WTC11 (cell line): ENCODE measurements at regions not wholly inside any gene's neighbourhood (a gene's known extent, or its start where the extent isn't known, plus 50 kb on each side); places are given as distances from the start of the nearest gene placed in this dataset.

Experiments used
- ATAC-seq: fragments of 200-7000 bp; cut with Tn5 transposase; 2 replicates; pipeline ENCODE4 v1.10.0; 2021; ENCODE audit warnings: mild to moderate bottlenecking, moderate library complexity
- CTCF ChIA-PET: fragments of 300-600 bp; sonication (Branson Sonifier 250); formaldehyde crosslinking; loops from one replicate; lab custom pipeline; 2021; ENCODE audit warnings: antibody characterized with exemption; lab: Charles Lee
- POLR2A ChIA-PET: fragments of 350-600 bp; sonication (Branson Sonifier 250); formaldehyde crosslinking; loops from one replicate; lab custom pipeline; 2021; ENCODE audit warnings: antibody characterized with exemption; lab: Charles Lee
- DNase-seq: peaks from one replicate; pipeline ENCODE4 v3.0.0; 2021; ENCODE audit warnings: low spot score
- H3K27ac Mint-ChIP-seq: 2 replicates; pipeline ENCODE4 v1.8.0; 2021; ENCODE audit warnings: mixed read lengths
- H3K27me3 Mint-ChIP-seq: 2 replicates; pipeline ENCODE4 v1.8.0; 2021; ENCODE audit warnings: low read depth, mild to moderate bottlenecking, moderate library complexity, mixed read lengths
- H3K36me3 Mint-ChIP-seq: 2 replicates; pipeline ENCODE4 v1.8.0; 2021; ENCODE audit warnings: mixed read lengths
- H3K4me1 Mint-ChIP-seq: 2 replicates; pipeline ENCODE4 v1.8.0; 2022; ENCODE audit warnings: mixed read lengths
- H3K4me3 Mint-ChIP-seq: 2 replicates; pipeline ENCODE4 v1.8.0; 2021; ENCODE audit warnings: mild to moderate bottlenecking, moderate library complexity, mixed read lengths
- H3K9me3 Mint-ChIP-seq: 2 replicates; pipeline ENCODE4 v1.8.0; 2021; ENCODE audit warnings: mixed read lengths
- ATF3 ChIP-seq: sonication (generic); formaldehyde crosslinking; conservative IDR thresholded peaks from 2 replicates; pipeline ENCODE4 v1.8.1; 2022; ENCODE audit warnings: mild to moderate bottlenecking, missing genetic modification reagents
- ATF6 ChIP-seq: sonication (generic); formaldehyde crosslinking; IDR thresholded peaks from 2 replicates; pipeline ENCODE4 v1.8.1; 2023; ENCODE audit warnings: mild to moderate bottlenecking, missing genetic modification reagents
- CTCF ChIP-seq: fragments of 200-600 bp; IDR thresholded peaks from 2 replicates; pipeline ENCODE4 v1.8.0; 2022; ENCODE audit warnings: antibody characterized with exemption
- E2F1 ChIP-seq: sonication (generic); formaldehyde crosslinking; IDR thresholded peaks from 2 replicates; pipeline ENCODE4 v1.8.0; 2022; ENCODE audit warnings: mild to moderate bottlenecking, missing genetic modification reagents
- ERG ChIP-seq: fragments of 250-450 bp; sonication (Bioruptor Pico); IDR thresholded peaks from 2 replicates; pipeline ENCODE4 v1.8.0; 2021; ENCODE audit warnings: mild to moderate bottlenecking
- FOXP1 ChIP-seq: sonication (generic); formaldehyde crosslinking; IDR thresholded peaks from 2 replicates; pipeline ENCODE4 v1.8.0; 2022; ENCODE audit warnings: missing genetic modification reagents, mild to moderate bottlenecking, moderate library complexity, borderline replicate concordance
- GRHL2 ChIP-seq: fragments of 250-450 bp; sonication (Bioruptor Pico); IDR thresholded peaks from 2 replicates; pipeline ENCODE4 v1.8.0; 2022; ENCODE audit warnings: mild to moderate bottlenecking, moderate library complexity; ENCODE audit not compliant: insufficient replicate concordance, severe bottlenecking
- IRF2 ChIP-seq: sonication (generic); formaldehyde crosslinking; IDR thresholded peaks from 2 replicates; pipeline ENCODE4 v1.8.0; 2022; ENCODE audit warnings: low read depth, missing genetic modification reagents, borderline replicate concordance
- JUN ChIP-seq: sonication (generic); formaldehyde crosslinking; IDR thresholded peaks from 2 replicates; pipeline ENCODE4 v1.8.0; 2023; ENCODE audit warnings: mild to moderate bottlenecking, missing genetic modification reagents
- MLX ChIP-seq: sonication (generic); formaldehyde crosslinking; IDR thresholded peaks from 2 replicates; pipeline ENCODE4 v1.8.1; 2023; ENCODE audit warnings: mild to moderate bottlenecking, missing genetic modification reagents, moderate library complexity
- NFE2L1 ChIP-seq: sonication (generic); formaldehyde crosslinking; IDR thresholded peaks from 2 replicates; pipeline ENCODE4 v1.8.1; 2023; ENCODE audit warnings: missing genetic modification reagents
- NFYB ChIP-seq: sonication (generic); formaldehyde crosslinking; conservative IDR thresholded peaks from 2 replicates; pipeline ENCODE4 v1.8.0; 2022; ENCODE audit warnings: low read depth, missing genetic modification reagents
- NR2C2 ChIP-seq: sonication (generic); formaldehyde crosslinking; IDR thresholded peaks from 2 replicates; pipeline ENCODE4 v1.8.0; 2022; ENCODE audit warnings: mild to moderate bottlenecking, missing genetic modification reagents
- PREB ChIP-seq: sonication (generic); formaldehyde crosslinking; IDR thresholded peaks from 2 replicates; pipeline ENCODE4 v1.8.1; 2022; ENCODE audit warnings: mild to moderate bottlenecking, missing genetic modification reagents, moderate library complexity, borderline replicate concordance
- STAT6 ChIP-seq: sonication (generic); formaldehyde crosslinking; conservative IDR thresholded peaks from 2 replicates; pipeline ENCODE4 v1.8.1; 2023; ENCODE audit warnings: mild to moderate bottlenecking, low read depth, missing genetic modification reagents, moderate library complexity
- ZNF121 ChIP-seq: sonication (generic); formaldehyde crosslinking; IDR thresholded peaks from 2 replicates; pipeline ENCODE4 v1.8.0; 2023; ENCODE audit warnings: missing genetic modification reagents
- ZNF138 ChIP-seq: sonication (generic); formaldehyde crosslinking; conservative IDR thresholded peaks from 2 replicates; pipeline ENCODE4 v1.8.1; 2022; ENCODE audit warnings: mild to moderate bottlenecking, moderate library complexity, missing genetic modification reagents
- ZNF219 ChIP-seq: sonication (generic); formaldehyde crosslinking; IDR thresholded peaks from 2 replicates; pipeline ENCODE4 v1.8.0; 2023; ENCODE audit warnings: missing genetic modification reagents, mild to moderate bottlenecking, borderline replicate concordance
- ZNF232 ChIP-seq: sonication (generic); formaldehyde crosslinking; IDR thresholded peaks from 2 replicates; pipeline ENCODE4 v1.8.0; 2022; ENCODE audit warnings: mild to moderate bottlenecking, missing genetic modification reagents
- ZNF263 ChIP-seq: sonication (generic); formaldehyde crosslinking; IDR thresholded peaks from 2 replicates; pipeline ENCODE4 v1.8.1; 2022; ENCODE audit warnings: low read depth, mild to moderate bottlenecking, moderate library complexity, missing genetic modification reagents

- TF ChIP-seq NR2C2 (CRISPR knock-in tag) (no peak), ATF6 (CRISPR knock-in tag) (no peak), ZNF138 (CRISPR knock-in tag) (no peak), FOXP1 (CRISPR knock-in tag) (no peak), STAT6 (CRISPR knock-in tag) (no peak), NFYB (CRISPR knock-in tag) (no peak), NFE2L1 (CRISPR knock-in tag) (no peak), CTCF (no peak), GRHL2 (no peak), E2F1 (no peak), IRF2 (no peak), ZNF232 (CRISPR knock-in tag) (no peak)
- Mint-ChIP-seq H3K36me3 (no peaks in the 10 kb centered on the region), H3K9me3 (no peaks in the 10 kb centered on the region), H3K4me1 (no peaks in the 10 kb centered on the region; the same call in 1 of the 2 replicates), H3K4me3 (no peak overlapping the region), H3K27ac (no peak overlapping the region), H3K27me3 (no peaks in the 10 kb centered on the region)
- DNase-seq (no peak), ATAC-seq (no peak)
- CTCF ChIA-PET, result no interaction called here
- POLR2A ChIA-PET, result no interaction called here
Observed at GRCh38 chr1:219761208-219761860, 148.4 kb upstream of the ZC3H11B start.

GRCh38 chr1:219759095-219759494 is 146.2 kb upstream of the ZC3H11B start:
- no peak for DNase-seq
- Mint-ChIP-seq H3K36me3 (no peaks in the 10 kb centered on the region), H3K4me3 (no peak overlapping the region), H3K27ac (no peak overlapping the region), H3K27me3 (no peaks in the 10 kb centered on the region), H3K4me1 (no peaks in the 10 kb centered on the region; the same call in 1 of the 2 replicates), H3K9me3 (no peaks in the 10 kb centered on the region)
- ATAC-seq, result no peak
- ChIA-PET CTCF (no interaction called here), POLR2A (no interaction called here)
- no peak for TF ChIP-seq PREB
- TF ChIP-seq ATF3, result no peak
- TF ChIP-seq JUN (CRISPR knock-in tag), result no peak
- TF ChIP-seq ERG (CRISPR knock-in tag), result no peak
- TF ChIP-seq ZNF263, result no peak
- no peak for TF ChIP-seq MLX (CRISPR knock-in tag)
- TF ChIP-seq ZNF121 (CRISPR knock-in tag), result no peak
- no peak for TF ChIP-seq ZNF232 (CRISPR knock-in tag)
- no peak for TF ChIP-seq ZNF219
- TF ChIP-seq STAT6 (CRISPR knock-in tag), result no peak
